Adrenal gland (tissue), 9 donors: ENCODE measurements at regions not wholly inside any gene's neighbourhood (a gene's known extent, or its start where the extent isn't known, plus 50 kb on each side); places are given as distances from the start of the nearest gene placed in this dataset.
"Not testable (repeated sequence)": the region's sequence is repeated elsewhere in the genome, so short reads cannot be mapped to it uniquely, and the experiment has no call there.

Experiments used
- DNase-seq, 7 donors: peaks; one replicate each; pipeline ENCODE4 v3.0.0-alpha.2; 2019 to 2020
- H3K27ac ChIP-seq, 5 donors: fragments of 200-600 bp; sonication (generic) in 4 of 5; 1 replicate in 3 of 5; 2 replicates in 2 of 5; pipeline versions ENCODE4 v1.5.1 to v1.8.0; 2016 to 2020; ENCODE audit warnings: mild to moderate bottlenecking in 1 of 5
- H3K27me3 ChIP-seq: fragments of 200-600 bp; 2 replicates; pipeline ENCODE4 v1.8.0; 2021
- H3K36me3 ChIP-seq, 2 donors: fragments of 200-600 bp; replicated peaks in 1 of 2; 1 replicate in 1 of 2; 2 replicates in 1 of 2; pipeline versions ENCODE4 v1.5.1 to v1.8.0; 2018 to 2022
- H3K4me1 ChIP-seq, 2 donors: fragments of 200-600 bp; replicated peaks in 1 of 2; 1 replicate in 1 of 2; 2 replicates in 1 of 2; pipeline versions ENCODE4 v1.5.1 to v1.8.0; 2018 to 2021
- H3K4me3 ChIP-seq, 4 donors: fragments of 200-600 bp; sonication (generic) in 3 of 4; one replicate each; pipeline ENCODE4 v1.5.1; 2016 to 2018
- H3K9me3 ChIP-seq, 3 donors: fragments of 200-600 bp; sonication (generic) in 1 of 3; replicated peaks in 1 of 3; 1 replicate in 2 of 3; 2 replicates in 1 of 3; pipeline versions ENCODE4 v1.5.1 to v1.8.0; 2016 to 2021
- CTCF ChIP-seq, 6 experiments: fragments of 450-650 bp in 4 of 6; fragments of 200-600 bp in 2 of 6; sonication (generic) in 1 of 6; IDR thresholded peaks; 1 replicate in 5 of 6; 2 replicates in 1 of 6; pipeline versions ENCODE4 v1.5.1 to v1.8.0; 2016 to 2021; ENCODE audit warnings: antibody characterized with exemption in 6 of 6, mild to moderate bottlenecking in 2 of 6, moderate library complexity in 1 of 6
- POLR2A ChIP-seq, 2 donors: fragments of 450-650 bp; IDR thresholded peaks; one replicate each; pipeline ENCODE4 v1.6.1; 2017; ENCODE audit warnings: antibody characterized with exemption in 2 of 2, mild to moderate bottlenecking in 2 of 2, moderate library complexity in 1 of 2
- WGBS, 4 donors: extraction: QIAGEN DNeasy Blood & Tissue Kit in 2 of 4; methylation state at CpG; one replicate each; pipeline versions ENCODE4 v1.1.5 to v1.1.7; 2013 to 2017; 5-methylcytosine and 5-hydroxymethylcytosine counted together
- intact Hi-C, 2 donors: fragments of 100-400 bp; cut with DNase I; formaldehyde crosslinking; loops; one replicate each; pipeline versions ENCODE4 v1.14.1 to v1.15.0; 2022 to 2023
- donor health status: healthy with polysubstance abuse.
- donor health status: Bipolar disorder and iron deficiency.
- donor health status: DM: yes; HTN: yes; CAD: no.
- donor health status: DM: no; HTN: no; CAD: no.
- donor health status: DM: no; HTN: no; CAD: no.

GRCh38 chrX:120732879-120733278 is 103.0 kb upstream of the C1GALT1C1 start:
- DNase-seq: no peak
- WGBS, 4 donors: 81 to 96% (median 86%) methylated on average over 2 to 33 of the region's 33 CpGs
- Histone ChIP-seq H3K27ac (no peak overlapping the region), H3K36me3 (no peaks in the 10 kb centered on the region), H3K4me3 (no peak overlapping the region), H3K9me3 (no peaks in the 10 kb centered on the region), H3K27me3 (no peaks in the 10 kb centered on the region), H3K4me1 (no peaks in the 10 kb centered on the region)
- intact Hi-C loops: no loop called here
- TF ChIP-seq POLR2A (IDR thresholded peaks at IDR 0.05): no peak
- no peak for TF ChIP-seq CTCF (IDR thresholded peaks at IDR 0.05)

DNA sequence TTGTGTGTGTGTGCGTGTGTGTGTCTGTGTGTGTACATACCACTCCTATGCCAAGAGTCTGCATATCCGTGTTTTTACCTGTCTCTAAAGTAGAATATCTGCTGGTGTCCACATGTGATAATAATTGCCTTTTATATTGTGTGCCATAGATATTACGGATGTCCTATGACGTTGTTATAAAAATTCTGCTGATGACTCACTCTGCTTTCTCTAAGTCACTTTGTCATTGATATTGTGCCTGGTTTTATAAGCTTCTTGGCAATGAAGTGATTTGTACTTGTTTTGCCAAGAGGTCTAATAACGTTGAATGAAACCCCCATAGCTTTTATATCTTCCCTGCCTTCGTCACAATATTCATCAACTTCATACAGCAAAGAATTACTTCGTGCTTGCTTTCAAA is 102.6 kb upstream of the C1GALT1C1 start:
- no peaks in the 10 kb centered on the region for H3K27me3 ChIP-seq
- no peak for DNase-seq
- no peaks in the 10 kb centered on the region for H3K9me3 ChIP-seq
- WGBS, 4 donors: 63 to 68% (median 66%) methylated on average over 7 of the region's 7 CpGs
- no peak overlapping the region for H3K27ac ChIP-seq
- no peaks in the 10 kb centered on the region for H3K36me3 ChIP-seq
- H3K4me3 ChIP-seq: no peak overlapping the region
- H3K4me1 ChIP-seq: no peaks in the 10 kb centered on the region
- intact Hi-C loops: no loop called here
- TF ChIP-seq CTCF (IDR thresholded peaks at IDR 0.05): no peak
- no peak for TF ChIP-seq POLR2A (IDR thresholded peaks at IDR 0.05)

GRCh38 chrX:120731386-120731785 is 101.5 kb upstream of the C1GALT1C1 start:
- no peaks in the 10 kb centered on the region for H3K9me3 ChIP-seq
- H3K27me3 ChIP-seq: no peaks in the 10 kb centered on the region
- no peak overlapping the region for H3K4me3 ChIP-seq
- intact Hi-C loops: no loop called here
- no peaks in the 10 kb centered on the region for H3K36me3 ChIP-seq
- DNase-seq: no peak
- 55 to 86% (median 60%) methylated on average over 4 of the region's 4 CpGs for WGBS, 4 donors
- TF ChIP-seq CTCF (IDR thresholded peaks at IDR 0.05) (no peak), POLR2A (IDR thresholded peaks at IDR 0.05) (no peak)
- H3K4me1 ChIP-seq: no peaks in the 10 kb centered on the region
- H3K27ac ChIP-seq: no peak overlapping the region

DNA sequence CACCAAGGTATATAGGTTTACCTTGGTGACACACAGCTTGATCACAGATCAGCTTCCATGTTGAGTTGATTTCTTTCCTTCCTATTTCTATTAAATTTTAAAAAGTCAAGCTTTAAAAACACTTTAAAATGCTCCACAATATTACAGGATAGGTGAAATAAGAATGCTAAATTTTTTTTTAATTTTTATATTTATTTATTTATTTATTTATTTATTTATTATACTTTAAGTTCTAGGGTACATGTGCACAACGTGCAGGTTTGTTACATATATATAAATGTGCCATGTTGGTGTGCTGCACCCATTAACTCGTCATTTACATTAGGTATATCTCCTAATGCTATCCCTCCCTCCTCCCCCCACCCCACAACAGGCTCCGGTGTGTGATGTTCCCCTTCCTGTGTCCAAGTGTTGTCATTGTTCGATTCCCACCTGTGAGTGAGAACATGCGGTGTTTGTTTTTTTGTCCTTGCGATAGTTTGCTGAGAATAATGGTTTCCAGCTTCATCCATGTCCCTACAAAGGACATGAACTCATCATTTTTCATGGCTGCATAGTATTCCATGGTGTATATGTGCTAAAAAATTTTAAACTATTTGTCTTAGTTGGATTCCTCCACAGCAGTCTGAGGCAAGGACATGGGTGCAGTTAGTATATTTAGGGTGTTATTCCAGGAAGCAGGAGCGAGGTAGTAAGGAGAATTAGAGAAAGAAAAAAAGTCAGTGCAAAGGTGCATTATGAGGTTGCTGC is 99.8 kb upstream of the C1GALT1C1 start:
- H3K27ac ChIP-seq, H3K9me3 ChIP-seq, H3K4me3 ChIP-seq, H3K36me3 ChIP-seq, intact Hi-C loops, DNase-seq, H3K27me3 ChIP-seq, H3K4me1 ChIP-seq: not testable (repeated sequence)
- WGBS, 4 donors: 79 to 90% (median 86%) methylated on average over 6 to 7 of the region's 7 CpGs

- H3K36me3 ChIP-seq: no peaks in the 10 kb centered on the region
- no peaks in the 10 kb centered on the region for H3K4me1 ChIP-seq
- H3K4me3 ChIP-seq: no peak overlapping the region
- no peak for DNase-seq
- no peaks in the 10 kb centered on the region for H3K9me3 ChIP-seq
- TF ChIP-seq CTCF (IDR thresholded peaks at IDR 0.05): no peak
- intact Hi-C loops: no loop called here
- H3K27me3 ChIP-seq: no peaks in the 10 kb centered on the region
- H3K27ac ChIP-seq: no peak overlapping the region
Measured at GRCh38 chrX:120727911-120728310, 98.1 kb upstream of the C1GALT1C1 start.
